HEK293T (cell line): ENCODE measurements at regions not wholly inside any gene's neighbourhood (a gene's known extent, or its start where the extent isn't known, plus 50 kb on each side); places are given as distances from the start of the nearest gene placed in this dataset.

Experiments
- ARNT ChIP-seq: fragments of 450-650 bp; IDR thresholded peaks from 2 replicates; pipeline ENCODE4 v1.6.1; 2017; ENCODE audit warnings: mild to moderate bottlenecking
- BHLHE40 ChIP-seq: fragments of 450-650 bp; IDR thresholded peaks from 2 replicates; pipeline ENCODE4 v1.6.1; 2016; ENCODE audit warnings: mild to moderate bottlenecking, moderate library complexity, borderline replicate concordance
- FOXM1 ChIP-seq: fragments of 450-650 bp; IDR thresholded peaks from 2 replicates; pipeline ENCODE4 v1.6.1; 2017; ENCODE audit warnings: mild to moderate bottlenecking, borderline replicate concordance
- LEF1 ChIP-seq: fragments of 450-650 bp; IDR thresholded peaks from 2 replicates; pipeline ENCODE4 v1.6.1; 2017; ENCODE audit warnings: mild to moderate bottlenecking, borderline replicate concordance
- SP1 ChIP-seq: fragments of 450-650 bp; IDR thresholded peaks from 2 replicates; pipeline ENCODE4 v1.6.1; 2017
- ZNF384 ChIP-seq: fragments of 450-650 bp; IDR thresholded peaks from 2 replicates; pipeline ENCODE4 v1.6.1; 2016

GRCh38 chr5:99900302-99900852 is 634.8 kb upstream of the FAM174A start:
- no peak for TF ChIP-seq BHLHE40
- TF ChIP-seq ZNF384 = no peak
- no peak for TF ChIP-seq LEF1
- TF ChIP-seq ARNT = peak; percentile 92
- no peak for TF ChIP-seq FOXM1
- TF ChIP-seq SP1 = no peak
